SK-N-SH (cell line): ENCODE measurements at regions not wholly inside any gene's neighbourhood (a gene's known extent, or its start where the extent isn't known, plus 50 kb on each side); places are given as distances from the start of the nearest gene placed in this dataset.

Experiments used
- CTCF ChIA-PET: fragments of 300-600, 350-600 bp; formaldehyde crosslinking; extraction: SDS; loops from one replicate; lab custom pipeline; 2021; lab: Yijun Ruan, JAX
- POLR2A ChIA-PET: fragments of 350-600 bp; sonication (Branson Sonifier 250); formaldehyde crosslinking; extraction: SDS; loops from one replicate; lab custom pipeline; 2020; ENCODE audit warnings: antibody characterized with exemption, inconsistent platforms; lab: Yijun Ruan, JAX
- DNase-seq: peaks from one replicate; pipeline ENCODE4 v3.0.0; 2012
- H2AFZ ChIP-seq: fragments of 200-600 bp; sonication (generic); 2 replicates; pipeline ENCODE4 v1.8.1; 2016; ENCODE audit warnings: antibody characterized with exemption, mild to moderate bottlenecking, low read depth
- H3F3A ChIP-seq: fragments of 200-600 bp; sonication (generic); replicated peaks from 2 replicates; pipeline ENCODE3; 2016; ENCODE audit warnings: antibody characterized with exemption, mild to moderate bottlenecking; ENCODE audit not compliant: insufficient read depth
- H3K27ac ChIP-seq, 2 experiments: fragments of 200-500 bp in 1 of 2; fragments of 200-600 bp in 1 of 2; sonication (Bioruptor generic) in 1 of 2; sonication (generic), shearing (Covaris generic) in 1 of 2; 2 replicates each; pipeline versions ENCODE4 v1.5.1 to v1.6.1; 2014 to 2016; ENCODE audit warnings: low read depth in 2 of 2, inconsistent platforms in 1 of 2, low read length in 1 of 2, mild to moderate bottlenecking in 1 of 2, mixed read lengths in 1 of 2
- H3K27me3 ChIP-seq: fragments of 200-600 bp; sonication (generic), shearing (Covaris generic); 2 replicates; pipeline ENCODE4 v1.6.1; 2016; ENCODE audit warnings: mixed run types; ENCODE audit not compliant: insufficient read depth
- H3K36me3 ChIP-seq, 2 experiments: fragments of 200-500 bp in 1 of 2; fragments of 200-600 bp in 1 of 2; sonication (Bioruptor generic) in 1 of 2; sonication (generic) in 1 of 2; replicated peaks in 1 of 2; 2 replicates each; pipeline versions ENCODE3 to v1.5.1; 2014 to 2016; ENCODE audit warnings: low read length in 1 of 2, mild to moderate bottlenecking in 1 of 2; ENCODE audit not compliant: insufficient read depth in 2 of 2, control insufficient read depth in 1 of 2
- H3K4me1 ChIP-seq, 2 experiments: fragments of 200-500 bp in 1 of 2; fragments of 200-600 bp in 1 of 2; sonication (Bioruptor generic) in 1 of 2; sonication (generic), shearing (Covaris generic) in 1 of 2; 2 replicates each; pipeline versions ENCODE4 v1.5.1 to v1.6.1; 2014 to 2016; ENCODE audit warnings: low read depth in 1 of 2, low read length in 1 of 2, mixed run types in 1 of 2; ENCODE audit not compliant: insufficient read depth in 2 of 2, control insufficient read depth in 1 of 2
- H3K4me2 ChIP-seq: fragments of 200-600 bp; sonication (generic), shearing (Covaris generic); 2 replicates; pipeline ENCODE4 v1.6.1; 2017; ENCODE audit warnings: mixed run types
- H3K4me3 ChIP-seq, 2 experiments: fragments of 200-500 bp in 1 of 2; fragments of 200-600 bp in 1 of 2; sonication (Bioruptor generic) in 1 of 2; sonication (generic), shearing (Covaris generic) in 1 of 2; 2 replicates each; pipeline versions ENCODE4 v1.5.1 to v1.8.1; 2014 to 2016; ENCODE audit warnings: low read depth in 2 of 2, inconsistent platforms in 1 of 2, low read length in 1 of 2, mild to moderate bottlenecking in 1 of 2, mixed read lengths in 1 of 2, moderate library complexity in 1 of 2
- H3K79me2 ChIP-seq: fragments of 200-600 bp; sonication (generic); 2 replicates; pipeline ENCODE4 v1.8.1; 2017; ENCODE audit warnings: mild to moderate bottlenecking; ENCODE audit not compliant: insufficient read depth
- H3K9ac ChIP-seq: fragments of 200-600 bp; sonication (generic); 2 replicates; pipeline ENCODE4 v1.6.1; 2017; ENCODE audit warnings: mixed run types
- H3K9me2 ChIP-seq: fragments of 200-600 bp; sonication (generic); 2 replicates; pipeline ENCODE4 v1.6.1; 2017; ENCODE audit warnings: mixed run types
- H3K9me3 ChIP-seq: fragments of 200-600 bp; sonication (generic); 2 replicates; pipeline ENCODE4 v1.6.1; 2017; ENCODE audit warnings: mixed run types, mild to moderate bottlenecking, moderate library complexity
- H4K20me1 ChIP-seq: fragments of 200-600 bp; sonication (generic); 2 replicates; pipeline ENCODE4 v1.6.1; 2017; ENCODE audit warnings: mild to moderate bottlenecking, mixed run types; ENCODE audit not compliant: insufficient read depth
- CHD2 ChIP-seq: fragments of 150-350 bp; IDR thresholded peaks from 2 replicates; pipeline ENCODE4 v1.6.1; 2018; ENCODE audit warnings: low read length; ENCODE audit not compliant: partially characterized antibody
- EP300 ChIP-seq, 2 experiments: IDR thresholded peaks; 2 replicates each; pipeline versions ENCODE4 v1.4.0 to v1.6.1; 2012; ENCODE audit warnings: borderline replicate concordance in 1 of 2, low read depth in 1 of 2, low read length in 1 of 2
- EZH2phosphoT487 ChIP-seq: fragments of 200-600 bp; sonication (generic); IDR thresholded peaks from 2 replicates; pipeline ENCODE4 v1.6.1; 2017; ENCODE audit warnings: low read depth, mixed run types, mild to moderate bottlenecking, antibody characterized with exemption, moderate library complexity, borderline replicate concordance
- FOSL2 ChIP-seq: IDR thresholded peaks from 2 replicates; pipeline ENCODE4 v1.4.0; 2012; ENCODE audit warnings: low read depth, mild to moderate bottlenecking, moderate library complexity, borderline replicate concordance
- FOXJ3 ChIP-seq: sonication (generic); formaldehyde crosslinking; IDR thresholded peaks from 2 replicates; pipeline ENCODE4 v1.5.1; 2020; ENCODE audit warnings: mild to moderate bottlenecking, missing genetic modification reagents
- GABPA ChIP-seq: IDR thresholded peaks from 2 replicates; pipeline ENCODE4 v1.4.0; 2012; ENCODE audit warnings: low read depth, mild to moderate bottlenecking
- JUND ChIP-seq: IDR thresholded peaks from 2 replicates; pipeline ENCODE4 v1.4.0; 2012
- MEF2A ChIP-seq: IDR thresholded peaks from 2 replicates; pipeline ENCODE4 v1.4.0; 2012; ENCODE audit warnings: low read depth, borderline replicate concordance
- MXI1 ChIP-seq: IDR thresholded peaks from 2 replicates; pipeline ENCODE4 v1.6.1; 2012; ENCODE audit warnings: mild to moderate bottlenecking, low read depth, low read length, improper control_type of control experiment
- POLR2AphosphoS5 ChIP-seq: IDR thresholded peaks from 2 replicates; pipeline ENCODE4 v1.6.1; 2012; ENCODE audit warnings: low read depth, low read length
- RFX5 ChIP-seq: IDR thresholded peaks from 2 replicates; pipeline ENCODE4 v1.6.1; 2012; ENCODE audit warnings: mild to moderate bottlenecking, improper control_type of control experiment, low read length
- TAF1 ChIP-seq: IDR thresholded peaks from 2 replicates; pipeline ENCODE4 v1.6.1; 2012; ENCODE audit warnings: low read depth, mild to moderate bottlenecking, low read length, moderate library complexity, borderline replicate concordance
- TEAD4 ChIP-seq: IDR thresholded peaks from 2 replicates; pipeline ENCODE4 v1.4.0; 2012; ENCODE audit warnings: mild to moderate bottlenecking, borderline replicate concordance; ENCODE audit not compliant: insufficient read depth
- YY1 ChIP-seq: IDR thresholded peaks from 2 replicates; pipeline ENCODE4 v1.4.0; 2012; ENCODE audit warnings: low read depth, mild to moderate bottlenecking
- WGBS: methylation state at CpG from one replicate; pipeline ENCODE4 v1.1.6; 2017; ENCODE audit warnings: low lambda C conversion rate; 5-methylcytosine and 5-hydroxymethylcytosine counted together
- TF ChIP-seq, protein P1 (sequence below): IDR thresholded peaks from 2 replicates; pipeline ENCODE4 v1.4.0; 2012; ENCODE audit warnings: low read depth, borderline replicate concordance
- TF ChIP-seq, protein P2 (sequence below): IDR thresholded peaks from 2 replicates; pipeline ENCODE4 v1.4.0; 2012; ENCODE audit warnings: low read depth
- TF ChIP-seq, protein P3 (sequence below): fragments of 150-350 bp; IDR thresholded peaks from 2 replicates; pipeline ENCODE4 v1.6.1; 2016; ENCODE audit warnings: mild to moderate bottlenecking, low read depth, low read length
- TF ChIP-seq, protein P4 (sequence below): IDR thresholded peaks from 2 replicates; pipeline ENCODE4 v1.4.0; 2012; ENCODE audit warnings: low read depth, borderline replicate concordance

DNA sequence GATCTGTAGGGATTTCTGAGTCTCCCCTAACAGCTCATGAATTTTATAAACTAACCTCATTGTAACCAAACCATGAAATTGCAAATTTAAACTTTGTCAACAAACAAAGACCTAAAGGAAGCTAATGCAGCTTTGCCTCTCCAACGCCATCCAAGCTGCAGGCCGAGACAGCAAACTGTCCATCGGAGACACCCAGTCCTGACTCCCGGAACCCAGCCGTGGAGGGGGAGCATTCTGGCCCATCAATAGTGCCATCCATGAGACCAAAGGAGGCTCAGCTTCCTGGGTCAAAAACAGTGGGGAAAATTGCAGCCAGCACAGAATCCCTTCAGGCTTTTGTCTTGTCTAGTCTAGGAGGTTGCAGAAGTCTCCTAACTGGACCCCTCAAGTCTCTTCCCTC, 147.6 kb upstream of the OPCML start:
- H3F3A ChIP-seq, result no peaks in the 10 kb centered on the region
- H3K9me3 ChIP-seq, result peaks cover 8% of the 10 kb centered on the region; the same call in 1 of the 2 replicates
- H3K9me2 ChIP-seq, result no peaks in the 10 kb centered on the region
- TF ChIP-seq POLR2AphosphoS5 (no peak), YY1 (no peak), TEAD4 (no peak), EZH2phosphoT487 (no peak), CHD2 (no peak), FOXJ3 (CRISPR knock-in tag) (no peak), MXI1 (no peak), MEF2A (no peak), JUND (no peak), RFX5 (no peak), TAF1 (no peak)
- TF ChIP-seq, protein P1, sequence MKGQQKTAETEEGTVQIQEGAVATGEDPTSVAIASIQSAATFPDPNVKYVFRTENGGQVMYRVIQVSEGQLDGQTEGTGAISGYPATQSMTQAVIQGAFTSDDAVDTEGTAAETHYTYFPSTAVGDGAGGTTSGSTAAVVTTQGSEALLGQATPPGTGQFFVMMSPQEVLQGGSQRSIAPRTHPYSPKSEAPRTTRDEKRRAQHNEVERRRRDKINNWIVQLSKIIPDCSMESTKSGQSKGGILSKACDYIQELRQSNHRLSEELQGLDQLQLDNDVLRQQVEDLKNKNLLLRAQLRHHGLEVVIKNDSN, result no peak
- no peak overlapping the region for H3K9ac ChIP-seq
- H3K4me3 ChIP-seq, result no peak overlapping the region
- no peaks in the 10 kb centered on the region for H4K20me1 ChIP-seq
- no peak overlapping the region for H3K4me2 ChIP-seq
- ChIA-PET POLR2A (no interaction called here), CTCF (no interaction called here)
- no peak for DNase-seq
- no peak overlapping the region for H2AFZ ChIP-seq
- H3K27ac ChIP-seq, result no peak overlapping the region
- no peaks in the 10 kb centered on the region for H3K27me3 ChIP-seq
- H3K79me2 ChIP-seq, result no peaks in the 10 kb centered on the region
- WGBS, result 38% methylated on average over 5 of the region's 5 CpGs
- peaks cover 0 to 8% of the 10 kb centered on the region in 2 experiments; a peak in 1 of 4 replicates for H3K4me1 ChIP-seq
- no peaks in the 10 kb centered on the region for H3K36me3 ChIP-seq

DNA sequence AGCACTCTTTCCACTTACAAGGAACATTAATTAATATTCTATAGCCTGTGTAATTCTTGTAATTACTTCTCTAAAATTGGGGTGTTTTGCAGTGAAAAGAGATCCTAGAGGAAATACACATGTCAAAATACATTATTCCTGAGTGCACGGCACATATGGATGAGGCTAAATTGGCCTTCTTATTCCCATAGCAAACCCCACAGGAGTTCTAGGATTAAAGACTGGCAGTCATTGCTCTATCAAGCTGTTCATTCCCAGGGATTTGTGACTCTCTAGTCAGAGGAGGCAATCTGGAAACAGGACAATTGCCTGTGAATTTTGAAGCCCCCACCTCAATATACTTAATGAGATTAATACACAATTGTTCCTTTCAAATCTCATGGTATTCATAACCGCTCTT, 145.9 kb upstream of the OPCML start:
- H3K4me2 ChIP-seq, result no peak overlapping the region
- H3K36me3 ChIP-seq, result no peaks in the 10 kb centered on the region
- POLR2A ChIA-PET, result no interaction called here
- no peak overlapping the region for H3K9ac ChIP-seq
- no peaks in the 10 kb centered on the region for H4K20me1 ChIP-seq
- H3F3A ChIP-seq, result no peaks in the 10 kb centered on the region
- peaks cover 3% of the 10 kb centered on the region; the same call in 1 of the 2 replicates for H3K9me3 ChIP-seq
- no peaks in the 10 kb centered on the region for H3K9me2 ChIP-seq
- DNase-seq, result no peak
- TF ChIP-seq MEF2A (no peak), TEAD4 (no peak), RFX5 (no peak), FOSL2 (no peak), MXI1 (no peak), FOXJ3 (CRISPR knock-in tag) (no peak), EP300 (IDR thresholded peaks at IDR 0.05; ENCODE audit: borderline replicate concordance in 1 of 2, low read depth in 1 of 2, low read length in 1 of 2) (no peak), GABPA (no peak)
- TF ChIP-seq, protein P2, sequence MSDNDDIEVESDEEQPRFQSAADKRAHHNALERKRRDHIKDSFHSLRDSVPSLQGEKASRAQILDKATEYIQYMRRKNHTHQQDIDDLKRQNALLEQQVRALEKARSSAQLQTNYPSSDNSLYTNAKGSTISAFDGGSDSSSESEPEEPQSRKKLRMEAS, result no peak
- TF ChIP-seq, protein P3, sequence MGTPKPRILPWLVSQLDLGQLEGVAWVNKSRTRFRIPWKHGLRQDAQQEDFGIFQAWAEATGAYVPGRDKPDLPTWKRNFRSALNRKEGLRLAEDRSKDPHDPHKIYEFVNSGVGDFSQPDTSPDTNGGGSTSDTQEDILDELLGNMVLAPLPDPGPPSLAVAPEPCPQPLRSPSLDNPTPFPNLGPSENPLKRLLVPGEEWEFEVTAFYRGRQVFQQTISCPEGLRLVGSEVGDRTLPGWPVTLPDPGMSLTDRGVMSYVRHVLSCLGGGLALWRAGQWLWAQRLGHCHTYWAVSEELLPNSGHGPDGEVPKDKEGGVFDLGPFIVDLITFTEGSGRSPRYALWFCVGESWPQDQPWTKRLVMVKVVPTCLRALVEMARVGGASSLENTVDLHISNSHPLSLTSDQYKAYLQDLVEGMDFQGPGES, result no peak
- TF ChIP-seq, protein P4, sequence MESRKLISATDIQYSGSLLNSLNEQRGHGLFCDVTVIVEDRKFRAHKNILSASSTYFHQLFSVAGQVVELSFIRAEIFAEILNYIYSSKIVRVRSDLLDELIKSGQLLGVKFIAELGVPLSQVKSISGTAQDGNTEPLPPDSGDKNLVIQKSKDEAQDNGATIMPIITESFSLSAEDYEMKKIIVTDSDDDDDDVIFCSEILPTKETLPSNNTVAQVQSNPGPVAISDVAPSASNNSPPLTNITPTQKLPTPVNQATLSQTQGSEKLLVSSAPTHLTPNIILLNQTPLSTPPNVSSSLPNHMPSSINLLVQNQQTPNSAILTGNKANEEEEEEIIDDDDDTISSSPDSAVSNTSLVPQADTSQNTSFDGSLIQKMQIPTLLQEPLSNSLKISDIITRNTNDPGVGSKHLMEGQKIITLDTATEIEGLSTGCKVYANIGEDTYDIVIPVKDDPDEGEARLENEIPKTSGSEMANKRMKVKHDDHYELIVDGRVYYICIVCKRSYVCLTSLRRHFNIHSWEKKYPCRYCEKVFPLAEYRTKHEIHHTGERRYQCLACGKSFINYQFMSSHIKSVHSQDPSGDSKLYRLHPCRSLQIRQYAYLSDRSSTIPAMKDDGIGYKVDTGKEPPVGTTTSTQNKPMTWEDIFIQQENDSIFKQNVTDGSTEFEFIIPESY, result no peak
- no peak overlapping the region for H3K27ac ChIP-seq
- H3K4me3 ChIP-seq, result no peak overlapping the region
- H3K79me2 ChIP-seq, result no peaks in the 10 kb centered on the region
- CTCF ChIA-PET, result interaction anchor here (1.0 kb wide), 1 partner anchor 15 kb away, joined by 3 read pairs; no protein-coding TSS in a partner anchor
- peaks cover 0 to 8% of the 10 kb centered on the region in 2 experiments; a peak in 1 of 4 replicates for H3K4me1 ChIP-seq
- no peak overlapping the region for H2AFZ ChIP-seq
- WGBS, result 30% methylated on average over 2 of the region's 2 CpGs
- no peaks in the 10 kb centered on the region for H3K27me3 ChIP-seq
